GM03348 (cell line): ENCODE measurements at regions not wholly inside any gene's neighbourhood (a gene's known extent, or its start where the extent isn't known, plus 50 kb on each side); places are given as distances from the start of the nearest gene placed in this dataset.
A peak's percentile ranks its signal among the peaks of the same experiment; 100 is the strongest.

ENCODE experiments used
- DNase-seq: peaks from one replicate; pipeline ENCODE4 v3.0.0; 2012; ENCODE audit warnings: low spot score

DNA sequence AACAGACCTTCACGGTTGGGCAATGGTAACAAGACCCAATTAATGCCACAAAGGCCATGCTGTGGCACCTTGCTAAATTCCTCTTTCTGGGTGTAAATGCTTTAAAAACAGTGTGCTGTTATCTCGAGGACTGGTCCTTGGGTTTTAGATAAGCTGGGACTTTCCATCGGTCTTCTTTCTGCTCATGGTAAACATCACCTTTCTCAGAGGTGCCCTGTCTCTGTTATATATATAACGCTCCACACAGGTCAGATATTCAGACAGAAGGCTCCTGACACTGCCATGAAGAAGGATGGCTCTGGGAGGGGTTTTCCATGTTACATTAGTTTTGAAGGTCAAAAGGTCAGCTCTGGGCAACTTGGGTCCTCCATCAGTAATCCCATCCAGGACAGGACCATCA is 151.6 kb downstream of the BBOX1 start:
- no peak for DNase-seq

DNA sequence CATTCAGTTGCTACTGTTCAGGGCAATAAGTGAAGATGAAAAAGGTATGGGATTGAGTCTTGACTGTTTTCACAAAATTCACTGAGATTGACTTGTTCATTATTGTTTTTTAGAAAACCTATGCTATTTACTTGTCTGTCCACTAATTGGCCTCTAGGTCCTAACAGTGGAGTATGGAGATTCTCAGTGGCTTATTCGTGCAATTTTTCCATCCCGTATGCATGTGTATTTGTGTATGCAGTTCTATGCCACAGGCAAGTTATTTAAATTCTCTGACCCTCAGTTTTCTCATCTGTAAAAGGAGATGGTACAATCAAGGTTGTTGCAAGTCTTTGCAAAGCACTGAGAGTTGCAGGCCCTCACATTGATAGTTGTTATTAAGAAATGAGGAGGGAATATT is 151.0 kb downstream of the BBOX1 start:
- no peak for DNase-seq

GRCh38 chr11:27188696-27189095 is 148.1 kb downstream of the BBOX1 start:
- no peak for DNase-seq

DNA sequence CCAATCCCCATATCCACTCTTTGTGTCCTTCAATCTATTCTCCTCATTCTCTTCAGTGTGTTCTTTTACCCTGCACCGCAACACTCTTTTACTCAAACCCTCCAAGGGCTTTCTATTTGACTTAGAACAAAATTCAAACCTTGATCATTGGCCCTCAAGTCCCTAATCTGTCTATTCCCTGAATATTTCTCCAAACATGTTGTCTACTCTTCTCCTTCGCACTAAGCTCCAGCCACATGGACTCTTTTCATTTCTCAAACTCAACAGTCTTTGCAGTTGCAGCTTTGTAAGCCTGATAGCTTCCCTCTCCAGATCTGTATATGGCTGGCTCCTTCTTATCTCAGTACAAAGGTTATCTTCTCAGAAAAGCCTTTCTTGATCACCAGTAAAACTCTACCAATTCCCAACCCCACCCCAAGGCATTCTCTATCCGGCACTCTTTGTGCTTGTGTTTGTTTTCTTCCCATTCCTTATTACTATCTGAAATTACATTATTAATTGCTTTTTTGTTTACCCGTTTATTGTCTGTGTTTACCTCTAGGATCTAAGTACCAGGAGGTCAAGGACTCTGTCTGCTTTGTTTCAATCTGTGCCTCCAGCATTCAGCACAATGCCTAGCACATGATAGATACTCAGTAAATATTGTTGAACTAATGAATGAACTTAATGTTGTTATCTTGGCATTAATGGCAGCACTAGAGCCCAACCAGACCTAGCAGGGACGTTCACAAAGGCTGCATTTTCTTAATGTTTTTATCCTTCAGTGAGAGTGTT is 147.4 kb downstream of the BBOX1 start:
- DNase-seq, result no peak

DNA sequence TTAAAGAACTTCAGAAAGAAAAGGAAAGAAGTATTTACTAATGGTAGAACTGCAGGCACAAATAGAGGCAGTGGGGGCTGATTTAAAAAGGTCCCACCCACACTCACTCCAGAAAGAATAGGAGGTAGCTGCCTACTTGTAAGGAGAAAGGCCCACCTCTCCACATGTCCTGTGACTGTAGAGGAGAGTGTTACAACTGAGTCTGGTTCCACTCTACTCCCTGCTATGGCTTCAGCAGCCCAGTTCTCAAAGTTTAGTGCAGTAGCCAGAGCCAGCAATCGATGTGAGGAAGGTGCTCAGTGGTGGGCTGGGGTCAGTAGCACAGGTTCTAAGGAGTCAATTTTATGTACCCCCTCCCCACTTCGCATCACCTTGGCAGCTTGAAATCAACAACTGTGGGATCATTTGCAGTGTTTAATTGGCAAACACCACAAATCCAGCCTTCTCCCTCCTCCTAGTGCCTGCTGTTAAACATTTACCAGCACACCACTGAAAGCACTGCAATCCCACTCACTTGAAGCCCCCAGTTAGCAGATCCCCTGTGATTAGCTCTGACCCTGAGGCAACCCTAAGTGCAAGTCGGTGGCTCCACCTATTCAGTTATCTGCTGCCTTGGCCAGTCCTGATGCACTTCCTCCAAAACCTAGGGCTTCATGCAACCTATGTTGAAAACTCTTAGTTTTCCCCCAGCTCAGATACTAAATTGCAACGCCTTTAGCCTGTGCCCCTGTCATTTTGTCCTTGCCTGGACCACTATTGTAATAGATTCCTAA is 146.6 kb downstream of the BBOX1 start:
- no peak for DNase-seq

- DNase-seq, result no peak
Observed at GRCh38 chr11:27186580-27186979, 146.0 kb downstream of the BBOX1 start.

DNA sequence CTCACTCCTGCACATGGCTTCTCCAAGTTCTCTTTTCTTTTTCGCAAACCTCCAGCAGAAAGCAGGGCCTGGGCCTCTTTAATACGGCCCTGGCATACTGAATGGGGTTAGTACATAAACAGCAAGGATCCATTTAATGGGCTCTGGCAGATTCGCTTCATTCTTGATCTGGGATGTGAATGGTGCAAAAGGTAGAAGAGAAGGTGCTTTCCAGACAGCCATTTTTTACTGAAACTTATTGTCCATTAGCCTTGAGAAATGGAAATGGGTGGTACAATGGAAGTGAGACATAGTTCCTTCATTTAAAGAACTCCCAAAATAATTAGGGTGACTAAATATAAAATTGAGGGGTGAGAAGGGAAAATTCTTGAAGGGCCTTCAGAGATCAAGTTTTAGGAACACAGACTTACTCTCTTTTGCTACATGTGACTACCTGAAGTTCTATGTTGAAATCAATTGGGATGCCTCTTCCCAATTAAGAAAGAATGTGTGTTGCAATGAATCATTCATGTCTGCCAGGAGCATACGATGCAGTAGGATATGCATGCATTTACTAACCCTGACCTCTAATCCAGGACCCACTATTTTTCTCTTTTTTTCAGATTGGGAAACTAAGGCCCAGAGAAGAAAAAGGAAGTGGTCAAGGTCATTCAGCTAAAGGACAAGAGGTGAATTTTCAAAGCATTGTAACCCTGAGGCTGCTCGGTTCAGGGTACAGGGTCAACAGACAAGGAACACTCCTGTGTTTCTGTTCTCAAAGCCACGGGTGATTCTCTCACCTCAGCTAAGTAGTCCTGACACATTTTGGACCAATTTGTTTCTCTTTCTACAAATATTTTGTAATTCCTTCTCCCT is 144.1 kb downstream of the BBOX1 start:
- DNase-seq, result peak; percentile 23

- DNase-seq, result peak; percentile 60
Observed at GRCh38 chr11:27183672-27184457, 143.2 kb downstream of the BBOX1 start.

DNA sequence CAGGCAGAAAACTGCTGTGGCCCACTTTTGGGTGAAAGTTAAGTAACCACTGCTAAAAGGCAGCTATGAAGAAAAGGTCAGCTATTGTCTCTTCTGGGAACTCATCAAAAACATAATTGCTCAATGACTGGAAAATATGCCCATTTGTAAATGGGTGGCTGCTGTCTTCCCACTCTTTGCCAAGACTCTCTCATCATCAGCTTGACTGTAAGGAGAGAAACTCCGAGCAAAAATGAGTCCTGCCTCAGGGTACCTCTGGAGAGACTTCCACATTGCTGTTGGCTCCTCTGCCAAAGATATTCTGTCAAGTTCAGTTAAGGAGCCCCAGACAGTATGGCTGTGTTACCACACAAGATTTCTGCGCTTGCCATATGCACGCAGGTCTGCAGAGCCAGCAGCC is 138.7 kb downstream of the BBOX1 start:
- DNase-seq, result peak; percentile 34

GRCh38 chr11:27178859-27179258 is 138.2 kb downstream of the BBOX1 start:
- no peak for DNase-seq
